C4-2B (cell line): ENCODE measurements at regions not wholly inside any gene's neighbourhood (a gene's known extent, or its start where the extent isn't known, plus 50 kb on each side); places are given as distances from the start of the nearest gene placed in this dataset.

ENCODE experiments used
- CTCF ChIP-seq: fragments of 450-650 bp; conservative IDR thresholded peaks from 2 replicates; pipeline ENCODE4 v1.5.1; 2017; ENCODE audit warnings: mild to moderate bottlenecking
- ZFX ChIP-seq: fragments of 450-650 bp; IDR thresholded peaks from 2 replicates; pipeline ENCODE4 v1.6.1; 2017

- TF ChIP-seq CTCF: no peak
- TF ChIP-seq ZFX: no peak
Measured at GRCh38 chr14:53391631-53392285, 238.6 kb upstream of the DDHD1 start.
